NCI-H2171 treated with DMSO at 0.1 percent for 48 hours (cell line): ENCODE measurements at regions not wholly inside any gene's neighbourhood (a gene's known extent, or its start where the extent isn't known, plus 50 kb on each side); places are given as distances from the start of the nearest gene placed in this dataset.
A peak's percentile ranks its signal among the peaks of the same experiment; 100 is the strongest.
"Not testable (repeated sequence)": the region's sequence is repeated elsewhere in the genome, so short reads cannot be mapped to it uniquely, and the experiment has no call there.

Experiments used
- DNase-seq: peaks from one replicate; lab custom pipeline; 2025; lab: John Stamatoyannopoulos, UW

DNA sequence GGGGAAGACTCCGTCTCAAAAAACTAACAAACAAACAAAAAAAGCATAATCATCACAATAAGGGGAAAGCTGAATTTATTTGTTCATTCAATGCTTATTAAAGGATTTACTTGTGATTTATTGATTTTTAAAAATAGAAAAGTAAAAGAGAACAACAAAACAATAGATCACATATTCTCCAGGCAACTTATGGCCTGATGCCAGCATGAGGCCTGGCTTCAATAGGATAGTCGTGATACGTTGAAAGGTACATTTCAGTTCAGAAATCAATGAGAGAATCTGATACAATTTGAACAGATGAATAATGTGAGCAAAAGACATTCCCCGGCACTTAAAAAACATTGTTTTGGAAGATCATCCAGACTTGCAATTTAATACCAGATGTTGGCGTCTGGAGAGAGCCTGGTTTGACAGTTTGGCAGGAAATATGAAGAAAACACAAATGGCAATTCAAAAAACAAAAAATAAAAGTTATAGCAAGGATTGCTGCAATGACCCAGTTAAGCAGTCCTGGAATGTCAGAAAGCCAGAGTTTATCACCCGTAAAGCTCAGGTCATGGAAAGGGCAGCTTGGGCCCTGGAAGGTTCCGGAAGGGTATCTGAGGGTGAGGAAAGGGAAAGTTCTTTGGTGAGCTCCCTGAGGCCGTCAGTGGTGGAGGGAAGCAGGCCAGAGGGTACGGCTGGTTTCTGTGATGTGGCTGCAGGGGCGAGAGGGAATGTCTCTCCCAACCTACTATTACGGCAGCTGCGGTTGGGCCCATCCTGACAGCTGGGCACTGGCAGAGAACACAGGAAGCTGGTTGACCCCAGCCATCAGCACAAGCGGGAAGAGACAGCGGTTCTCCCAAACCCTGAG, 230.2 kb upstream of the HES1 start:
- DNase-seq = peak; percentile 37

DNA sequence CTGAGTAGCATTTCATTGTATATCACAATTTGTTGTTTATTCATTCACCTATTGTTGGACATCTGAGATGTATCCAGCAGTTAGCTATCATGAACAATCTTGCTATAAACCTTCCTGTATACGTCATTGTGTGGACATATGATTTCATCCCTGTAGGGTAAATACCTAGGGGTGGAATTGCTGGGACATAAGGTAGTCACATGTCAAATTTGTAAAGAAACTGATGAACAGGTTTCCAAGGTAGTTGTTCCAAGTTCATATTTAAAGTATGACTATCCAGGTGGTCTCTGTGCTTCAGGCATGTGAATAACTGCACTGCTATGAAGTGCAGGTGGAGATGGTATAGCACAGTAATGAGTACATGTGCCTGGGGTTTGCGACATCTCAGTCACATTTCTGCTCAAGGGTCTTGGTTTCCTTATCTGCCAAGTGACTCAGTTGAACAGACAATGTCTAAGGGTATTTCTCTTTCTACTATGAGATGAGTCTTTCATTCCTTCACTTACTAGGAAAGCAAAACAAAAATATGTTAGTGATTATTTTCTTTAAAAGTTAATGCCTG, 229.0 kb upstream of the HES1 start:
- DNase-seq = no peak

GRCh38 chr3:193908181-193908744, 227.7 kb upstream of the HES1 start:
- DNase-seq = no peak

GRCh38 chr3:193909387-193909786, 226.6 kb upstream of the HES1 start:
- no peak for DNase-seq

GRCh38 chr3:193910310-193910709, 225.6 kb upstream of the HES1 start:
- DNase-seq = no peak

DNA sequence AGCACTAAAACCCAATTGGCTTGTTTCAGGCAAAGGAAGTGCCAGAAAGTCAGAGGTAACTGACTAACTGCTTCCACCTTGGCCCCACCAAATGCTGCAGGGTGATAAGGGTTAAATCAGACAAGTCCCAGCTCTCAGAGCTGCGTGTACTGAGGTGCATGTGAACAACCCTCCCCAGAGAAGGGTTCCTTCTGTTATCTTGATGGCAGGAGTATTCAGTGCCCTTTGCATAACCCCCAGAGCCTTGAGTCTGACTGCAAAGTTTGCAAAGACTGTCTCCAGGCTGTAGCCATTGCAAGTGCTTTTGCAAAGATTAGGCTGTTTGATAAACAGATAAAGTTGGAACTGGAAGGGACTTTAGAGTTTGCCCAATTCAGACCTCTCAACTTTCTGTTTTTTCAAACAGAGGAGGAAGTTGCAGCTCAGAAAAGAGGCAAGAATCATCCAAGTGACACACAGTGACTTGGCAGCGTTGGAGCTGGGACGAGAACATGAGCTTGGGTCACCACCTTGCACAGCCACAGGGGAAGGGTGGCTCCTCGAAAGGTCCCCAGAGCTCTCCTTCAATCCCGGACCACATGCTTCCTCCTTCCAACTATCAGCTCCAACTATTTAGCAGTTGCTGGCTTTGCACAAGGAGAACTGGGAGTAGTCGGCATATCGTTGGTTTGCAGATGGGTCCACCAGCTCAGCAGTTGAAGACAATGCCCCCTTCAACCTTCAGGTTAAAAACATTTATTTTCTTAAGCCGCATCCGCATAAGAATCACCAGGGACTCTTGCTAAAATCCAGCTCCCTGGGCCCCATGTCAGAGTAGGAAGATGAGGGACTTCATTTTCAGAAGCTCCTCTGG, 224.8 kb upstream of the HES1 start:
- no peak for DNase-seq

DNA sequence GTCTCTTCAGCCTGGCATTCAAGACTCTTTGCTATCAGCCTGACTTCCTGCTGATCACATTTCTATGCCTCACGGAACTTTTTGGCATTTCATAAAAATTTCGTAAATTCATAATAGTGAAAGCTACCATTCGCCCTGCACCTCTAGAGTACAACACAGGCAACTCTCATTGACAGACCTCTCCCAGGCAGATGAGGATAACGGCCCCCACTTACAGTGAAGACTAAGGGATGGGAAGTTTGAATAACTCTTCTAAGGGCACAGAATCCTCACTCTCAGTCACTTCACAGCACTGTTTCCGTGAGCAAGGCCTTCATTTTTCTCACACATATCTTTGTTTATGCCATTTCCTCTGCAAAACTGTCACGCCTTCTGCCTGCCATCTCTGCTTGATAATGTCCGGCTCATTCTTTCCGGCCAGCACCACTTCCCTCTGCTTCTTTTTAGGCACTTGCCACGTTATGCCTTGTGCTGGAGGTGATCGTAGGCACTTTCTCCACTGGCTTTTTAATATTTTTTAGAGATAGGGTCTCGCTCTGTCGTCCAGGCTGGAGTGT, 224.1 kb upstream of the HES1 start:
- no peak for DNase-seq

DNA sequence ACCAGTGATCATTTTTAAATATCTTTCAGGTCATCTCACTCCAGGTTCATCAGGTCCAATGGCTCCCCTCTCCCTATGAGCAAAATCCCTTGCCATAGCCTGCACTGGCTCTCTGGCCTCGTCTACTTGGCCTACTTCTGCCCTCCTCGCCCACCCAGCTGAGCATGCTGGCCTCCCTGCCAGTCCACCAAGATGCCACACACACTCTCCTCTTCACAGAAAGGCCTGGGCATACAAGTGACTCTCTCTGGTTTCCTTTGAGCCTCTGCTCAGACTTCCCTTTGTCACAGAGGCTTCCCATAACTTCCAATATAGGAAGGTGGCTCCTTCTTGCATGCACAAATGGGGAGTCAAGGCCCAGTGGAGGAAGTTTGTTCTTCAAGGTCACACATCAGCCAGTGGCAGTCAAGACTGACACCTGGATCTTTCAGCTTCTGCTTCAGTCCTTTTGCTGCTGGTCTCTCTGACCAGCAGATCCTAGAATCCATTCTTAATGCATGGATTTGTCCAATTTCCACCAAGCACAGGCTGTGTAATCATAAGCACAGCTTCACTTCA, 223.2 kb upstream of the HES1 start:
- DNase-seq = no peak

DNA sequence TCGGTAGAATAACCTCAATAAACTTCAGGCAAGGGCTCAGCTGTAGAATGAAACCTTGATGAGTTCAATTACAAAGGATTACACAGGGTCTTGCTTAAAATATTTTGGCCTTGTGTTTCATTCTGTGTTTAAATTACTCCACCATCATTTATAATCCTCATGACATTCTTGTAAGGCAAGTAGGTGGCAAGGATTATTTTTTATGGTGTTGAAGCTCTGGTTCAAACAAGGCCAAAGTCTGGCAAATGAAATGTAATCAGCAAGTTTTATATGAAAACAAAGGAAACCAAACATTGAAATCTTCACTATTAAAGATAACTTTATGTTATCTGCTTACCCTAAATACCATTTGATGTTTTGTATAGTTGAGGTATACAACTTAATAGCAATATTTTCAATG, 221.3 kb upstream of the HES1 start:
- DNase-seq = no peak

- DNase-seq = no peak
Measured at GRCh38 chr3:193915099-193915498, 220.8 kb upstream of the HES1 start.

DNA sequence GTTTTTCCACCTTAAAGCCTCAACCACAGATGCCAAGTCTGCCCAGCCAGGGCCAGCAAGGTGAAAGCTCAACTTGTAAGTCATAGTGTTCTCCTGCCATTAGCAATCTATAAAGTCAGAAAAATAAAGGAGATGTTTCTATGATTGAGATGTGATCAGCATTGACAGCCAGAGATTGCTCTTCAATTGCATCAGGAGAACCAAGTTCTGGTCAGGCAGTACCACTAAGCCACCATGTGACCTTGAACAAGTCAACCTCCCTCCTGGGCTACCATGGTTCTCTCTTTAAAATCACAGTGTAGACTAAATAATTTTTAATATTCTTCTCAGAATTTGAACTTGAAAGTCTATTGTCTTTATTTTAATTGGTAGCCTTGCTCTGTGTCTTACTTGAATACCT, 220.3 kb upstream of the HES1 start:
- no peak for DNase-seq

GRCh38 chr3:193917158-193917557, 218.8 kb upstream of the HES1 start:
- no peak for DNase-seq

GRCh38 chr3:193921465-193921864, 214.5 kb upstream of the HES1 start:
- no peak for DNase-seq

GRCh38 chr3:193922034-193922774, 213.7 kb upstream of the HES1 start:
- DNase-seq = no peak

DNA sequence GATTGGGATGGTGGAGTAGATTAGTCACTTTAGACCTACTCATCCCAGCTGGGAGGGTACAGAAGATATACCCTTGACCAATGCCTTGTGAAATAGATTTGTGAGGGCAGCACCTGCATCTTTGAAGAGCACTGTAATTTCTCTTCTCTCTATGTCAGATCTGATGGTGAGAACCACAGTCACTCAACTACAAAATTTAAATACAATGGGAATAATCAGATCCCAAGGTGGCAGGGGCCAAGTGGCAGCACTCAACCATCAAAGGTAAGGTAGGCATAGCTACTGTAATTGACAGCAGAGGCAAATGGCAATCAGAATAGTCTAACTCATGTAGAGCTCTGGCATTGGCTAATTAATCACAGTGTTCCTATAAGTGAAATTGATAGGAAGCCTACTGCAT, 212.0 kb upstream of the HES1 start:
- DNase-seq = not testable (repeated sequence)

- not testable (repeated sequence) for DNase-seq
Measured at GRCh38 chr3:193926071-193926470, 209.9 kb upstream of the HES1 start.

DNA sequence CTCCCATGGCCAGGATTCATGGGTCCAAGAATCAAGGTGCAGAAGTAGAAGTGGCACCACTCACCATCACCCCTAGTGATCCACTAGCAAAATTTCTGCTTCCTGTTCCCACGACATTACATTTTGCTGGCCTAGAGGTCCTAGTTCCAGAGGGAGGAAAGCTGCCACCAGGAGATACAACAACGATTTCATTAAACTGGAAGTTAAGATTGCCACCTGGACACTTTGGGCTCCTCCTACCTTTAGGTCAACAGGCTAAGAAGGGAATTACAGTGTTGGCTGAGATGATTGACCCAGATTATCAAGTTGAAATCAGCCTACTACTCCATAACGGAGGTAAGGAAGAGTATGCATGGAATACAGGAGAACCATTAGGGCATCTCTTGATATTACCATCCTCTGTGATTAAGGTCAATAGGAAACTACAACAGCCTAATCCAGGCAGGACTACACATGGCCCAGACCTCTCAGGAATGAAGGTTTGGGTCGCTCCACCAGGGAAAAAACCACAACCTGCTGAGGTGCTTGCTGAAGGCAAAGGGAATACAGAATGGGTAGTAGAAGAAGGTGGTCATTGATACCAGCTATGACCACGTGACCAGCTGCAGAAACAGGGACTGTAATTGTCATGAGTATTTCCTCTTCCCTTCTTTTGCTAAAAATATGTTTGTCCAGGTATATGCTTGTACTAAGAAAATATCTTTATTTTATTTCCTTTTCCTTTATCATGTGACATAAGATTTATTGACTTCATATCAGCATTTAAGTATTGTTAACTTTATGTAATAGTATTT, 208.3 kb upstream of the HES1 start:
- not testable (repeated sequence) for DNase-seq

DNA sequence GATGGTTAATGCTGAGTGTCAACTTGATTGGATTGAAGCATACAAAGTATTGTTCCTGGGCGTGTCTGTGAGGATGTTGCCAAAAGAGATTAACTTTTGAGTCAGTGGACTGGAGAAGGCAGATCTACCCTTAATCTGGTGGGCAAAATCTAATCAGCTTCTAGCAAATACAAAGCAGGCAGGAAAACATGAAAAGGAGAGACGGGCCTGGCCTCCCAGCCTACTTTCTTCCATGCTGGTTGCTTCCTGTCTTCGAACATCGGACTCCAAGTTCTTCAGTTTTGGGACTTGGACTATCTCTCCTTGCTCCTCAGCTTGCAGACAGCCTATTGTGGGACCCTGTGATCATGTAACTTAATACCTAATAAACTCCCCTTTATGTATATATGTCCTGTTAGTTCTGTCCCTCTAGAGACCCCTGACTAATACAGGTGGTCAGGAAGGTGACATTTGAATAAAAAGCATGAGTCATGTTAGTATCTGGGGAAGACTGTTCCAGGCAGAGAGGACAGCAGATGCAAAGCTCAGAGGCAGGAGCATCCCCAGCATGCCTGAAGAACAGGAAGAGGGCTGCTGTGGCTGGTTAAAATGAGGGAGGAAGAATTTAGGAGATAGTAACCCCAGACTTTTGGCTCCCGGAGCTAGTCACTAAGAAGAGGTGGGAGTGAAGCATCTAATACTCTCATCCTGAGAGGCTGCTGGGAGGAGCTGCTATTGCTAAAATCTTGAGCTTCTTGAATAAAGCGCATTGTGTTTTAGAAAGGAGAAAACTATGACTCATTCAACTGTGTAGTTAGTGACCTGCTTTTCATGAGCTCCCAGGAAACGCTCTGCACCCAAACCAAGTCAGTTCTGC, 207.4 kb upstream of the HES1 start:
- DNase-seq = no peak

DNA sequence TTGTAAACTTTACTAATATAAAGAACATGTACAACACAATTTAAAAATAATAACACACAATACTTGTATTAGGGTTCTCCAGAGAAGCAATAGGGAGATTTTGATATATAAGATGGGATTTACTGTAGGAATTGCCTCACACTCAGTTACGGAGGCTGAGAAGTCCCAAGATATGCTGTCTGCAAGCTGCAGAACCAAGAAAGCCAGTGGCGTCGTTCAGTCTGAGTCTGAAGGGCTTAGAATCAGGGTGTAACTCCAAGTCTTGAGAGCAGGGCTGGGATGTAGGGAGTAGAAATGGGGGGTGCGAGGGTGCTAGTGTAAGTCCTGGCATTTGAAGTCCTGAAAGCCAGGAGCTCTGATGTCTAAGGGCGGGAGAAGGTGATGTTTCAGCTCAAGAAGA, 206.6 kb upstream of the HES1 start:
- no peak for DNase-seq
